ENCODE measurements at regions not wholly inside any gene's neighbourhood (a gene's known extent, or its start where the extent isn't known, plus 50 kb on each side); places are given as distances from the start of the nearest gene placed in this dataset.

- no peak overlapping the region for H3K27ac Mint-ChIP-seq (ENCODE audit: unreplicated experiment)
- H3K4me3 Mint-ChIP-seq, result no peak overlapping the region
- H3K4me1 Mint-ChIP-seq, result no peaks in the 10 kb centered on the region
- H3K27me3 Mint-ChIP-seq (ENCODE audit: low read depth), result peaks cover 88% of the 10 kb centered on the region
- TF ChIP-seq CTCF (conservative IDR thresholded peaks at IDR 0.05), result no peak
- H3K36me3 Mint-ChIP-seq (ENCODE audit: low read depth), result no peaks in the 10 kb centered on the region
- no peaks in the 10 kb centered on the region for H3K9me3 Mint-ChIP-seq
- no peak for DNase-seq (ENCODE audit: low read depth, low spot score)
Measured at GRCh38 chr14:36065831-36066230, 110.7 kb downstream of the PTCSC3 start.

- H3K9me3 Mint-ChIP-seq, result peaks cover 2% of the 10 kb centered on the region
- no peak overlapping the region for H3K4me3 Mint-ChIP-seq
- DNase-seq (ENCODE audit: low read depth, low spot score), result no peak
- H3K27ac Mint-ChIP-seq (ENCODE audit: unreplicated experiment), result no peak overlapping the region
- H3K27me3 Mint-ChIP-seq (ENCODE audit: low read depth), result peaks cover 79% of the 10 kb centered on the region
- TF ChIP-seq CTCF (conservative IDR thresholded peaks at IDR 0.05), result no peak
- H3K36me3 Mint-ChIP-seq (ENCODE audit: low read depth), result no peaks in the 10 kb centered on the region
- no peaks in the 10 kb centered on the region for H3K4me1 Mint-ChIP-seq
Measured at GRCh38 chr14:36059531-36059930, 117.0 kb downstream of the PTCSC3 start.

- no peaks in the 10 kb centered on the region for H3K36me3 Mint-ChIP-seq (ENCODE audit: low read depth)
- DNase-seq (ENCODE audit: low read depth, low spot score), result no peak
- H3K27ac Mint-ChIP-seq (ENCODE audit: unreplicated experiment), result no peak overlapping the region
- peaks cover 2% of the 10 kb centered on the region for H3K9me3 Mint-ChIP-seq
- no peaks in the 10 kb centered on the region for H3K4me1 Mint-ChIP-seq
- no peak overlapping the region for H3K4me3 Mint-ChIP-seq
- TF ChIP-seq CTCF (conservative IDR thresholded peaks at IDR 0.05), result no peak
- H3K27me3 Mint-ChIP-seq (ENCODE audit: low read depth), result peaks cover 76% of the 10 kb centered on the region
Measured at GRCh38 chr14:36057452-36058116, 118.9 kb downstream of the PTCSC3 start.

DNA sequence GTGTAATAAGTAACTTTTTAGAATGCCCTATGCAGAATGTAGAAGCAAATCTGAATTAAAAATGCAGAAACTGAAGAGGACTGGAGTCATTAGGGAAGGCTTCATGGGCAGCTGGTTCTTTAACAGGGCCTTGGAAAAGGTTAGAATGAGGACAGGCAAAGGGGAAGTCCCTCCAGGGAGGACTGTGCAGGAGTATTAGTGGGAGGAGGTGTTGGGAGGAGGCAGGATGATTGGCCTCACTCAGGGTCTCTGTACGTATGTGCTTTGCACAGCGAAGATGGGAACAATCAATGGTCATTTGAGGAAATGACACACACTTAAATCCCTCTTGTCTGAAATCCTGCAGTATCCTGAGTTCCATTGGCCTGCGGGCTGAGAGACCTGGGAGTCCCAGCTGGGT is 119.7 kb downstream of the PTCSC3 start:
- no peak overlapping the region for H3K4me3 Mint-ChIP-seq
- H3K4me1 Mint-ChIP-seq, result no peaks in the 10 kb centered on the region
- no peak for TF ChIP-seq CTCF (conservative IDR thresholded peaks at IDR 0.05)
- H3K27ac Mint-ChIP-seq (ENCODE audit: unreplicated experiment), result no peak overlapping the region
- H3K36me3 Mint-ChIP-seq (ENCODE audit: low read depth), result no peaks in the 10 kb centered on the region
- H3K27me3 Mint-ChIP-seq (ENCODE audit: low read depth), result peaks cover 70% of the 10 kb centered on the region
- peaks cover 2% of the 10 kb centered on the region for H3K9me3 Mint-ChIP-seq
- no peak for DNase-seq (ENCODE audit: low read depth, low spot score)

DNA sequence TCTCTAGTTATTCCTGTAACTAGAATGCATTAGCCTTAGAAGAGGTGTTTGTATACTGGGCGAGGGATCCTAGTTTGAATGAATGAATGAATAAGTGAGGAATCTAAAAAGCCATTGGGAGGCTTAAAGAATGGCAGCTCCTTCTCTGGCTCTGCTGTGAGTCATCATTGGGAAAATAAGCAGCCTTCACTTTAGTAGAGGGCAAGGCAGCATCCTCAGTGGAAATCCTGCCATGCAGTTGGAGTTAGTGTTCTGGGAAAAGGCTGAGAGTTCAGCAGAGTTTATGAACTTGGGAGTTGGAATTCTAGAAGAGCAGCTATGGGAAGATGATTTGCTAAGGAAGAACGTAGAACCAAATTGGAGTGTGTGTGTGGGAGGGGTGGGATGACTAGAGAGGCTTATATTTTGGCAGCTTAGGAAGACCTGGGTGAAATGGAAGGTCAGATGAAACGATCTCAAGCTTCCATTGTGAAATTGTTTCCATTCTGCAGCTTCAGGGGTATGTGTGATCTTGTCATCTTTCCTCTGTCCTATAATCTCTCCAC is 120.8 kb downstream of the PTCSC3 start:
- Mint-ChIP-seq H3K4me1 (no peaks in the 10 kb centered on the region), H3K4me3 (no peak overlapping the region), H3K27me3 (ENCODE audit: low read depth) (peaks cover 60% of the 10 kb centered on the region), H3K27ac (ENCODE audit: unreplicated experiment) (no peak overlapping the region), H3K9me3 (peaks cover 2% of the 10 kb centered on the region), H3K36me3 (ENCODE audit: low read depth) (no peaks in the 10 kb centered on the region)
- DNase-seq (ENCODE audit: low read depth, low spot score), result no peak
- no peak for TF ChIP-seq CTCF (conservative IDR thresholded peaks at IDR 0.05)
